ENCODE measurements at regions not wholly inside any gene's neighbourhood (a gene's known extent, or its start where the extent isn't known, plus 50 kb on each side); places are given as distances from the start of the nearest gene placed in this dataset.

DNA sequence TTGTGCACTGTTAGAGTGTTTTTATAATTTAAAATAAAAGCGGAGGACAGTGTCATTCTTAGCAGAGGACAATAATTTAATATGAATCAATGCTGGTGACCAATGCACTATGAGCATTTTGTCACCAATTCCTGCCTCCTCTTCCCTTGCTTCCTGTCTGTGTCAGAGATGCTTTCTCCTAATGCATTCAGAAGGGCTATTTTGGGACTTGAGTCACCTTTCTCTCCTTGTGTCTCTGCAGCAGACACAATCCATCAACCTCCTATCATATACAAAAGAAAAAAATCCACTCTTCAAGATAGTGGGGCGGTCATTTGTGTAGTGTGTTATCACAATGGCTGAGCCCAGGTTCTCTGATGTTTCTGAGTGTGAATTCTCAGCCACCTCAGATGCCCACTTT, 191.9 kb upstream of the VEPH1 start:
- H3K9me3 ChIP-seq, result no peaks in the 10 kb centered on the region
- H3K36me3 ChIP-seq, result no peaks in the 10 kb centered on the region
- 60 to 76% (median 64%) methylated on average over 2 of the region's 2 CpGs for WGBS, 3 donors
- H3K27ac ChIP-seq, result no peak overlapping the region
- TF ChIP-seq POLR2A (IDR thresholded peaks at IDR 0.05) (no peak), EP300 (IDR thresholded peaks at IDR 0.05) (no peak)
- TF ChIP-seq, protein P1, sequence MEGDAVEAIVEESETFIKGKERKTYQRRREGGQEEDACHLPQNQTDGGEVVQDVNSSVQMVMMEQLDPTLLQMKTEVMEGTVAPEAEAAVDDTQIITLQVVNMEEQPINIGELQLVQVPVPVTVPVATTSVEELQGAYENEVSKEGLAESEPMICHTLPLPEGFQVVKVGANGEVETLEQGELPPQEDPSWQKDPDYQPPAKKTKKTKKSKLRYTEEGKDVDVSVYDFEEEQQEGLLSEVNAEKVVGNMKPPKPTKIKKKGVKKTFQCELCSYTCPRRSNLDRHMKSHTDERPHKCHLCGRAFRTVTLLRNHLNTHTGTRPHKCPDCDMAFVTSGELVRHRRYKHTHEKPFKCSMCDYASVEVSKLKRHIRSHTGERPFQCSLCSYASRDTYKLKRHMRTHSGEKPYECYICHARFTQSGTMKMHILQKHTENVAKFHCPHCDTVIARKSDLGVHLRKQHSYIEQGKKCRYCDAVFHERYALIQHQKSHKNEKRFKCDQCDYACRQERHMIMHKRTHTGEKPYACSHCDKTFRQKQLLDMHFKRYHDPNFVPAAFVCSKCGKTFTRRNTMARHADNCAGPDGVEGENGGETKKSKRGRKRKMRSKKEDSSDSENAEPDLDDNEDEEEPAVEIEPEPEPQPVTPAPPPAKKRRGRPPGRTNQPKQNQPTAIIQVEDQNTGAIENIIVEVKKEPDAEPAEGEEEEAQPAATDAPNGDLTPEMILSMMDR (IDR thresholded peaks at IDR 0.05), result no peak
- H3K4me1 ChIP-seq (ENCODE audit: insufficient read depth), result no peaks in the 10 kb centered on the region
- no peak overlapping the region for H3K4me3 ChIP-seq
- H3K27me3 ChIP-seq, result no peaks in the 10 kb centered on the region
- intact Hi-C loops (cut with DNase I), result no loop called here
- no peak for DNase-seq

- intact Hi-C loops (cut with DNase I), result no loop called here
- WGBS, 3 donors, result 64 to 77% (median 76%) methylated on average over 1 of the region's 1 CpG
- H3K4me3 ChIP-seq, result no peak overlapping the region
- TF ChIP-seq, protein P1 (IDR thresholded peaks at IDR 0.05), result no peak
- no peak for TF ChIP-seq EP300 (IDR thresholded peaks at IDR 0.05)
- no peak for TF ChIP-seq POLR2A (IDR thresholded peaks at IDR 0.05)
- H3K27me3 ChIP-seq, result no peaks in the 10 kb centered on the region
- H3K9me3 ChIP-seq, result no peaks in the 10 kb centered on the region
- H3K4me1 ChIP-seq (ENCODE audit: insufficient read depth), result no peaks in the 10 kb centered on the region
- H3K36me3 ChIP-seq, result no peaks in the 10 kb centered on the region
- H3K27ac ChIP-seq, result no peak overlapping the region
- DNase-seq, result no peak
Measured at GRCh38 chr3:157693762-157694161, 190.5 kb upstream of the VEPH1 start.

DNA sequence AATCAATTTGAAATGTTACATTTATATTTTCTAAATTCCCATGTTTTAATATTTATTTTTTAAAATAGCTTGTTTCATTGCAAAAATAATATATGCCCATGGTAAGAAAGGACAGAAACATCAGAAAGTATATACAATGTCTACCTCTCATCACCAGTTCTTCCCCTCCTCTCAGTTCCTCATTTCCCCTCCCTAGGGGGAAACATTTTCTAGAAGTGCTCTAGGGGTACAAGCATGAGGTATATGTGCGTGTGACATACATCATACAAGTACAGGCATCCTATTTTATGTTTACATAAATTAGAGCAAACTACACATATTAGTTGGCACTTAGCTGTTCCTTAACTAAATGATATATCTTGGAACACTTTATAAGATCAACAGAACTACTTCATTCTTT, 189.3 kb upstream of the VEPH1 start:
- intact Hi-C loops (cut with DNase I), result no loop called here
- TF ChIP-seq POLR2A (IDR thresholded peaks at IDR 0.05), result no peak
- TF ChIP-seq, protein P1 (IDR thresholded peaks at IDR 0.05), result no peak
- no peak for TF ChIP-seq EP300 (IDR thresholded peaks at IDR 0.05)
- WGBS, 3 donors, result 78 to 98% (median 83%) methylated on average over 1 of the region's 1 CpG

DNA sequence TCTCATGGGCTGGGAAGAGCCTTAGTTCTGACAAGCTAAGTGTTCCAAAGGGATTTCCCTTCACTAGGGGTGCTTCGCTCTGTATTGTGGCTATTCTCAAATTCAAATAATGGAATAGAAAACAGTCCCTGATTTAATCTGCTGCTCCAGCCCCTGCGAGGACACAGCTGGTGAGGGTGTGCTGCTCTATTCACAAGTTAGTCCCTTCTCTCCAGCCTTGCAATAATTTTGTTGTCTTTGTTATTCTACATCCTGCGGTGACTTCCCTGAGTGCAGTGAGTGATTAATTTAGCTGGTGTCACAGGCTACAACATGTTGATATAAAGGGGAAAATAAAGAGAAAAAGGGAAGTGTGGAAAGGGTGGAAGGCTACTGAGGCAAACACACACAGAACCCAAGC, 180.5 kb upstream of the VEPH1 start:
- intact Hi-C loops (cut with DNase I), result loop anchor here in 1 of 4 donors (2.0 kb wide), 1 partner anchor 69 kb away; no protein-coding TSS in a partner anchor
- Histone ChIP-seq H3K27me3 (no peaks in the 10 kb centered on the region), H3K9me3 (no peaks in the 10 kb centered on the region), H3K27ac (no peak overlapping the region), H3K4me3 (no peak overlapping the region), H3K36me3 (no peaks in the 10 kb centered on the region), H3K4me1 (ENCODE audit: insufficient read depth) (no peaks in the 10 kb centered on the region)
- no peak for TF ChIP-seq POLR2A (IDR thresholded peaks at IDR 0.05)
- TF ChIP-seq, protein P1 (IDR thresholded peaks at IDR 0.05), result no peak
- DNase-seq, result no peak
- WGBS, 3 donors, result 57 to 80% (median 76%) methylated on average over 3 of the region's 3 CpGs

More for the DNA sequence above, 189.3 kb upstream of the VEPH1 start:
- no peaks in the 10 kb centered on the region for H3K4me1 ChIP-seq (ENCODE audit: insufficient read depth)
- no peak for DNase-seq
- no peaks in the 10 kb centered on the region for H3K27me3 ChIP-seq
- no peak overlapping the region for H3K27ac ChIP-seq
- H3K9me3 ChIP-seq, result no peaks in the 10 kb centered on the region
- no peaks in the 10 kb centered on the region for H3K36me3 ChIP-seq
- H3K4me3 ChIP-seq, result no peak overlapping the region

- TF ChIP-seq EP300 (IDR thresholded peaks at IDR 0.05) (no peak), POLR2A (IDR thresholded peaks at IDR 0.05) (no peak)
- TF ChIP-seq, protein P1 (IDR thresholded peaks at IDR 0.05), result no peak
- no peaks in the 10 kb centered on the region for H3K27me3 ChIP-seq
- no peak for DNase-seq
- no peak overlapping the region for H3K4me3 ChIP-seq
- no peak overlapping the region for H3K27ac ChIP-seq
- 44 to 81% (median 72%) methylated on average over 1 of the region's 1 CpG for WGBS, 3 donors
- H3K4me1 ChIP-seq (ENCODE audit: insufficient read depth), result no peaks in the 10 kb centered on the region
- no peaks in the 10 kb centered on the region for H3K9me3 ChIP-seq
- intact Hi-C loops (cut with DNase I), result no loop called here
- H3K36me3 ChIP-seq, result no peaks in the 10 kb centered on the region
Measured at GRCh38 chr3:157672061-157672460, 168.8 kb upstream of the VEPH1 start.
